Kasumi-1 (cell line): ENCODE measurements at regions not wholly inside any gene's neighbourhood (a gene's known extent, or its start where the extent isn't known, plus 50 kb on each side); places are given as distances from the start of the nearest gene placed in this dataset.

Source experiments
- DNase-seq, 2 experiments: peaks; one replicate each; lab custom pipeline; 2025; lab: John Stamatoyannopoulos, UW

GRCh38 chr16:88287219-88287618 is 95.5 kb upstream of the ZNF469 start:
- DNase-seq = no peak

GRCh38 chr16:88288303-88288702 is 94.5 kb upstream of the ZNF469 start:
- DNase-seq = no peak

- no peak for DNase-seq
These were observed 93.8 kb upstream of the ZNF469 start for GRCh38 chr16:88289001-88289400.

GRCh38 chr16:88289561-88289960 is 93.2 kb upstream of the ZNF469 start:
- DNase-seq = no peak

GRCh38 chr16:88289968-88290401 is 92.8 kb upstream of the ZNF469 start:
- peak; percentile 93 to 95 for DNase-seq

GRCh38 chr16:88290850-88291830 is 91.6 kb upstream of the ZNF469 start:
- DNase-seq = no peak

GRCh38 chr16:88292007-88292970 is 90.5 kb upstream of the ZNF469 start:
- no peak for DNase-seq

GRCh38 chr16:88293097-88293496 is 89.7 kb upstream of the ZNF469 start:
- DNase-seq = no peak

- no peak for DNase-seq
These were observed 86.9 kb upstream of the ZNF469 start for GRCh38 chr16:88295671-88296436.

GRCh38 chr16:88296437-88297177 is 86.2 kb upstream of the ZNF469 start:
- no peak for DNase-seq

GRCh38 chr16:88297178-88297720 is 85.5 kb upstream of the ZNF469 start:
- no peak for DNase-seq

GRCh38 chr16:88298181-88298832 is 84.5 kb upstream of the ZNF469 start:
- DNase-seq = no peak

- peak; percentile 44 to 47 for DNase-seq
These were observed 83.7 kb upstream of the ZNF469 start for GRCh38 chr16:88298833-88299745.

- no peak for DNase-seq
These were observed 82.9 kb upstream of the ZNF469 start for GRCh38 chr16:88299751-88300462.

GRCh38 chr16:88300463-88300835 is 82.3 kb upstream of the ZNF469 start:
- no peak for DNase-seq

GRCh38 chr16:88301431-88301830 is 81.3 kb upstream of the ZNF469 start:
- DNase-seq = no peak

- DNase-seq = no peak
These were observed 80.9 kb upstream of the ZNF469 start for GRCh38 chr16:88301886-88302285.

- DNase-seq = no peak
These were observed 80.1 kb upstream of the ZNF469 start for GRCh38 chr16:88302666-88303065.
